Panc1 (cell line): ENCODE measurements at regions not wholly inside any gene's neighbourhood (a gene's known extent, or its start where the extent isn't known, plus 50 kb on each side); places are given as distances from the start of the nearest gene placed in this dataset.

ENCODE experiments used
- ATAC-seq: fragments of 200-7000 bp; cut with Tn5 transposase; 2 replicates; pipeline ENCODE4 v1.9.1; 2020; ENCODE audit warnings: mild to moderate bottlenecking, moderate library complexity
- BruUV-seq: library from RNA; stranded (reverse); fragments of 400-500 nt; replicated peaks from 2 replicates; lab custom pipeline; 2021; lab: Mats Ljungman, UMichigan
- CTCF ChIA-PET: fragments of 300-600 bp; sonication (Branson Sonifier 250); formaldehyde crosslinking; loops from one replicate; lab custom pipeline; 2022; ENCODE audit warnings: antibody characterized with exemption; lab: Charles Lee
- POLR2A ChIA-PET: fragments of 300-600 bp; sonication (Branson Sonifier 250); formaldehyde crosslinking; loops from one replicate; lab custom pipeline; 2022; ENCODE audit warnings: antibody characterized with exemption; lab: Charles Lee
- DNase-seq: peaks from one replicate; pipeline ENCODE4 v3.0.0-alpha.2; 2010; ENCODE audit warnings: low read depth, low spot score
- H3K27ac ChIP-seq: 2 replicates; pipeline ENCODE4 v1.5.1; 2011; ENCODE audit warnings: mild to moderate bottlenecking, low read length, inconsistent platforms
- H3K27me3 ChIP-seq: fragments of 200-500 bp; sonication (Bioruptor generic); 2 replicates; pipeline ENCODE4 v1.6.0; 2014; ENCODE audit warnings: low read length, inconsistent platforms; ENCODE audit not compliant: control insufficient read depth, insufficient read depth
- H3K36me3 ChIP-seq: fragments of 200-500 bp; sonication (Bioruptor generic); 2 replicates; pipeline ENCODE4 v1.5.1; 2014; ENCODE audit warnings: inconsistent platforms, mild to moderate bottlenecking, low read length, moderate library complexity; ENCODE audit not compliant: control insufficient read depth, insufficient read depth
- H3K4me1 ChIP-seq: 2 replicates; pipeline ENCODE4 v1.5.1; 2011; ENCODE audit warnings: inconsistent platforms, mild to moderate bottlenecking, low read length, moderate library complexity; ENCODE audit not compliant: control insufficient read depth, insufficient read depth
- H3K4me3 ChIP-seq, 2 experiments: 2 replicates each; pipeline ENCODE4 v1.5.1; 2011 to 2012; ENCODE audit warnings: low read depth in 2 of 2, low read length in 2 of 2, mild to moderate bottlenecking in 2 of 2, inconsistent platforms in 1 of 2, moderate library complexity in 1 of 2
- H3K9me3 ChIP-seq: fragments of 200-500 bp; sonication (Bioruptor generic); 2 replicates; pipeline ENCODE4 v1.5.1; 2014; ENCODE audit warnings: low read depth, mild to moderate bottlenecking, inconsistent platforms, low read length, moderate library complexity; ENCODE audit not compliant: control insufficient read depth, insufficient read depth
- POLR2AphosphoS5 ChIP-seq: IDR thresholded peaks from 2 replicates; pipeline ENCODE4 v1.6.1; 2012; ENCODE audit warnings: mild to moderate bottlenecking, low read depth, low read length, moderate library complexity
- SIN3A ChIP-seq: IDR thresholded peaks from 2 replicates; pipeline ENCODE4 v1.6.1; 2012; ENCODE audit warnings: low read depth, mild to moderate bottlenecking, low read length, moderate library complexity, borderline replicate concordance; ENCODE audit not compliant: insufficient read depth
- TCF7L2 ChIP-seq: IDR thresholded peaks from 2 replicates; pipeline ENCODE4 v1.6.1; 2011; ENCODE audit warnings: mild to moderate bottlenecking, low read depth, low read length, inconsistent platforms
- in situ Hi-C: cut with HindIII; loops from 2 replicates; pipeline ENCODE4 v1.10.0; 2016; ENCODE audit warnings: low sequenced_read_pairs, low pct_unique_long_range_greater_than_20kb
- intact Hi-C: fragments of 100-400 bp; cut with micrococcal nuclease; formaldehyde crosslinking; loops from one replicate; pipeline ENCODE4 v1.10.0; 2022; ENCODE audit not compliant: unreplicated experiment
- TF ChIP-seq, protein P1 (sequence below): fragments of 450-650 bp; IDR thresholded peaks from 2 replicates; pipeline ENCODE4 v1.5.1; 2017; ENCODE audit warnings: mild to moderate bottlenecking
- TF ChIP-seq, protein P2 (sequence below), 2 experiments: IDR thresholded peaks; 2 replicates each; pipeline ENCODE4 v1.6.1; 2011 to 2012; ENCODE audit warnings: low read depth in 2 of 2, control low read depth in 1 of 2, low read length in 1 of 2, mild to moderate bottlenecking in 1 of 2, moderate library complexity in 1 of 2; ENCODE audit not compliant: insufficient read depth in 1 of 2

DNA sequence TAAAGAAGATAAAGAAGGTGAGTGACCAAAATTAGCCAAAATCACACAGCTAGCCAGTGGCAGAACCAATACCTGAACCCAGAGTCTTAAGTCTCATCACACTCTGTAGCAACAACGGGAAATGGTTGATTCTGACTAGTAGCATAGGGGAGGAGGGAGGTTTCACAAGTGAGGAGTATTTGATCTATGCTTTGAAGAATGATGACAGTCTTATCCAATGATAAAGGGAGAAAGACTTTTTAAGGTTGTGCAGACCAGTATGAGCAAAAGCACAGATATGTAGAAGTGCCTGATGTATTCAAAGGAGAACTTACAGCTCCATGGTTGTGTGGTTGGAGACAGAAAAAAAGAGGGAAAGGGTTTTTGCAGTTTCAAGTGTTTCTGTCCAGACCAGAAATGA is 50.7 kb upstream of the LINC00305 start:
- Histone ChIP-seq H3K4me3 (no peak overlapping the region), H3K36me3 (no peaks in the 10 kb centered on the region), H3K27me3 (no peaks in the 10 kb centered on the region), H3K4me1 (no peaks in the 10 kb centered on the region), H3K9me3 (no peaks in the 10 kb centered on the region), H3K27ac (no peak overlapping the region)
- TF ChIP-seq, protein P1, sequence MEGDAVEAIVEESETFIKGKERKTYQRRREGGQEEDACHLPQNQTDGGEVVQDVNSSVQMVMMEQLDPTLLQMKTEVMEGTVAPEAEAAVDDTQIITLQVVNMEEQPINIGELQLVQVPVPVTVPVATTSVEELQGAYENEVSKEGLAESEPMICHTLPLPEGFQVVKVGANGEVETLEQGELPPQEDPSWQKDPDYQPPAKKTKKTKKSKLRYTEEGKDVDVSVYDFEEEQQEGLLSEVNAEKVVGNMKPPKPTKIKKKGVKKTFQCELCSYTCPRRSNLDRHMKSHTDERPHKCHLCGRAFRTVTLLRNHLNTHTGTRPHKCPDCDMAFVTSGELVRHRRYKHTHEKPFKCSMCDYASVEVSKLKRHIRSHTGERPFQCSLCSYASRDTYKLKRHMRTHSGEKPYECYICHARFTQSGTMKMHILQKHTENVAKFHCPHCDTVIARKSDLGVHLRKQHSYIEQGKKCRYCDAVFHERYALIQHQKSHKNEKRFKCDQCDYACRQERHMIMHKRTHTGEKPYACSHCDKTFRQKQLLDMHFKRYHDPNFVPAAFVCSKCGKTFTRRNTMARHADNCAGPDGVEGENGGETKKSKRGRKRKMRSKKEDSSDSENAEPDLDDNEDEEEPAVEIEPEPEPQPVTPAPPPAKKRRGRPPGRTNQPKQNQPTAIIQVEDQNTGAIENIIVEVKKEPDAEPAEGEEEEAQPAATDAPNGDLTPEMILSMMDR, result no peak
- TF ChIP-seq, protein P2, sequence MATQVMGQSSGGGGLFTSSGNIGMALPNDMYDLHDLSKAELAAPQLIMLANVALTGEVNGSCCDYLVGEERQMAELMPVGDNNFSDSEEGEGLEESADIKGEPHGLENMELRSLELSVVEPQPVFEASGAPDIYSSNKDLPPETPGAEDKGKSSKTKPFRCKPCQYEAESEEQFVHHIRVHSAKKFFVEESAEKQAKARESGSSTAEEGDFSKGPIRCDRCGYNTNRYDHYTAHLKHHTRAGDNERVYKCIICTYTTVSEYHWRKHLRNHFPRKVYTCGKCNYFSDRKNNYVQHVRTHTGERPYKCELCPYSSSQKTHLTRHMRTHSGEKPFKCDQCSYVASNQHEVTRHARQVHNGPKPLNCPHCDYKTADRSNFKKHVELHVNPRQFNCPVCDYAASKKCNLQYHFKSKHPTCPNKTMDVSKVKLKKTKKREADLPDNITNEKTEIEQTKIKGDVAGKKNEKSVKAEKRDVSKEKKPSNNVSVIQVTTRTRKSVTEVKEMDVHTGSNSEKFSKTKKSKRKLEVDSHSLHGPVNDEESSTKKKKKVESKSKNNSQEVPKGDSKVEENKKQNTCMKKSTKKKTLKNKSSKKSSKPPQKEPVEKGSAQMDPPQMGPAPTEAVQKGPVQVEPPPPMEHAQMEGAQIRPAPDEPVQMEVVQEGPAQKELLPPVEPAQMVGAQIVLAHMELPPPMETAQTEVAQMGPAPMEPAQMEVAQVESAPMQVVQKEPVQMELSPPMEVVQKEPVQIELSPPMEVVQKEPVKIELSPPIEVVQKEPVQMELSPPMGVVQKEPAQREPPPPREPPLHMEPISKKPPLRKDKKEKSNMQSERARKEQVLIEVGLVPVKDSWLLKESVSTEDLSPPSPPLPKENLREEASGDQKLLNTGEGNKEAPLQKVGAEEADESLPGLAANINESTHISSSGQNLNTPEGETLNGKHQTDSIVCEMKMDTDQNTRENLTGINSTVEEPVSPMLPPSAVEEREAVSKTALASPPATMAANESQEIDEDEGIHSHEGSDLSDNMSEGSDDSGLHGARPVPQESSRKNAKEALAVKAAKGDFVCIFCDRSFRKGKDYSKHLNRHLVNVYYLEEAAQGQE (IDR thresholded peaks at IDR 0.05; ENCODE audit: insufficient read depth in 1 of 2, low read depth in 2 of 2, low read length in 1 of 2), result no peak
- TF ChIP-seq SIN3A (no peak), POLR2AphosphoS5 (no peak), TCF7L2 (no peak)
- ChIA-PET POLR2A (no interaction called here), CTCF (no interaction called here)
- intact Hi-C loops, result no loop called here
- ATAC-seq (no peak), DNase-seq (no peak)
- in situ Hi-C loops, result no loop called here
- BruUV-seq, result no TSS peak
